Fibroblast of mammary gland (primary cell): ENCODE measurements at regions not wholly inside any gene's neighbourhood (a gene's known extent, or its start where the extent isn't known, plus 50 kb on each side); places are given as distances from the start of the nearest gene placed in this dataset.

ENCODE experiments used
- DNase-seq: peaks from one replicate; pipeline ENCODE4 v3.0.0-alpha.2; 2010; ENCODE audit warnings: low read depth
- H3K4me3 ChIP-seq: 2 replicates; pipeline ENCODE4 v1.5.1; 2011; ENCODE audit warnings: low read depth, mild to moderate bottlenecking, low read length, moderate library complexity; ENCODE audit not compliant: control insufficient read depth
- TF ChIP-seq, protein P1 (sequence below): conservative IDR thresholded peaks from 2 replicates; pipeline ENCODE4 v1.5.1; 2011; ENCODE audit warnings: low read depth, low read length, inconsistent platforms; ENCODE audit not compliant: control insufficient read depth, insufficient read depth

DNA sequence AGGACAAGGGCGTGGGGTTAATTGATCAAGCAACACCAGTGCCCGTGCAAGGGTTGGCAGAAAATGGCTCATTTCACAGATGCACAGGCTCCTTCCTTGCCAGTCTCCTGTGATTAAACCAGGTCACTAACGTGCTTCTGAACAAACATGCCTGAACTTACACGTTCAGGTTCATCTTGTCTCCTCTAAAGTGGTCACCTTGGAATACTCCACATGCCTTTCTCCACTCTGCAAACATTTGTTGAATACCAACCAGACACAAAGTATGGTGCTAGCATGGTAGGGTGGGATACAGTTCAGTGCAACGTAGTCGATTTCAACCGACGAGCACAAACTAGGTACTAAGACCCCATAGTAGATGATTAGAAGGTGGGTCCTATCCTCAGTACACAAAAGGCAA lies 72.6 kb upstream of the PTPRT start:
- TF ChIP-seq, protein P1, sequence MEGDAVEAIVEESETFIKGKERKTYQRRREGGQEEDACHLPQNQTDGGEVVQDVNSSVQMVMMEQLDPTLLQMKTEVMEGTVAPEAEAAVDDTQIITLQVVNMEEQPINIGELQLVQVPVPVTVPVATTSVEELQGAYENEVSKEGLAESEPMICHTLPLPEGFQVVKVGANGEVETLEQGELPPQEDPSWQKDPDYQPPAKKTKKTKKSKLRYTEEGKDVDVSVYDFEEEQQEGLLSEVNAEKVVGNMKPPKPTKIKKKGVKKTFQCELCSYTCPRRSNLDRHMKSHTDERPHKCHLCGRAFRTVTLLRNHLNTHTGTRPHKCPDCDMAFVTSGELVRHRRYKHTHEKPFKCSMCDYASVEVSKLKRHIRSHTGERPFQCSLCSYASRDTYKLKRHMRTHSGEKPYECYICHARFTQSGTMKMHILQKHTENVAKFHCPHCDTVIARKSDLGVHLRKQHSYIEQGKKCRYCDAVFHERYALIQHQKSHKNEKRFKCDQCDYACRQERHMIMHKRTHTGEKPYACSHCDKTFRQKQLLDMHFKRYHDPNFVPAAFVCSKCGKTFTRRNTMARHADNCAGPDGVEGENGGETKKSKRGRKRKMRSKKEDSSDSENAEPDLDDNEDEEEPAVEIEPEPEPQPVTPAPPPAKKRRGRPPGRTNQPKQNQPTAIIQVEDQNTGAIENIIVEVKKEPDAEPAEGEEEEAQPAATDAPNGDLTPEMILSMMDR = no peak
- no peak for DNase-seq
- no peak overlapping the region for H3K4me3 ChIP-seq

DNA sequence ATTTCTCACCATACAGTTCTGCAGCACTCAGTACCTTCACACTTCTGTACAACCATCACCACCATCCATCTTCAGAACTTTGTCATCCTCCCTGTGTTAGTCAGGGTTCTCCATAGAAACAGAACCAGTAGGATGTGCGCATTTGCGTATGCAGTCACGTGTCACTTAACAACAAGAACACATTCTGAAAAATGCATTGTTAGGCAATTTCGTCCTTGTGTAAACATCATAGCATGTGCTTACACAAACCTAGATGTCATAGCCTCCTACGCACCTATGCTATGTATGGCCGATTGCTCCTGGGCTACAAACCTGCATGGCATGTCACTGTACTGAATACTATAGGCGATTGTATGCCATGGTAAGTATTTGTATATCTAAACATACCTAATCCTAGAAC lies 66.2 kb upstream of the PTPRT start:
- TF ChIP-seq, protein P1 = no peak
- DNase-seq = no peak
- H3K4me3 ChIP-seq = no peak overlapping the region

DNA sequence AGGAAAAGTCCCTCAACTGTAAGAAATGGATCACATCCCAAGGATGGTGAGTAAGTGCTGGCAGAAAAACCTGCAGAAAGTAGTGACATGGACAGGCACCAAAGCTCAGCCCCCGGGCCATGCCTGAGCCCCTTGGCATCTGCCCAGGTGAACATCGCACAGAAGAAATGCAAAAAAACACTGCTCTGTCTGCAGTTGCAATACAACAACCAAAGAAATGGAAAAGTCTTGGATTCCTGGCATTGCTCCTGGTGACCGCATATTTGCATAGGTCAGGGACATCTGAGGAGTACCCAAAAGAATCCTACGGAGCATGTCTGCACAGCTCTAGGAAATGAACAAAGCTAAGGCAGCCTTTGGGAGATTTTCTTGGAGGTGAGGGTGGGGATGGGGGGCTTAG lies 63.1 kb upstream of the PTPRT start:
- no peak overlapping the region for H3K4me3 ChIP-seq
- no peak for DNase-seq
- TF ChIP-seq, protein P1 = no peak

DNA sequence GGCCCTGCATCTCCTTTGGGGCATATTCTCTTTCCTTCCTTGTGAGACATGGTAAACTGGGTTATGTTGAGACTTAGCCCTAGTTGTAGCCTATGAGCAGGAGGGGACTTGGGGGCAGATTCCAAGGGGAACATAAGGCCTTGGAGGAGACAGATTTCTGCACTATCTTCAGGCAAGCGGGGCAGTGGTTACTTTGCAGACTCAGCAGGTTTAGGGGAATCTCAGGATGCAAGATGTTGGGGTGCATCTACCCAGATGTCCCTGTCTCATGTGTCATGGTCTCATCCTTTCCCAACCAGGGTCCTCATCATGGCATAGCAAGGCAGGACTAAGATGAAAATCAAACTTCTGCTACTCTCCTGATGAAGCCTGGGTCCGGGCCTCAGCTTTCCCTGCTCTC lies 58.6 kb upstream of the PTPRT start:
- no peak for DNase-seq
- no peak overlapping the region for H3K4me3 ChIP-seq
- TF ChIP-seq, protein P1 = no peak

DNA sequence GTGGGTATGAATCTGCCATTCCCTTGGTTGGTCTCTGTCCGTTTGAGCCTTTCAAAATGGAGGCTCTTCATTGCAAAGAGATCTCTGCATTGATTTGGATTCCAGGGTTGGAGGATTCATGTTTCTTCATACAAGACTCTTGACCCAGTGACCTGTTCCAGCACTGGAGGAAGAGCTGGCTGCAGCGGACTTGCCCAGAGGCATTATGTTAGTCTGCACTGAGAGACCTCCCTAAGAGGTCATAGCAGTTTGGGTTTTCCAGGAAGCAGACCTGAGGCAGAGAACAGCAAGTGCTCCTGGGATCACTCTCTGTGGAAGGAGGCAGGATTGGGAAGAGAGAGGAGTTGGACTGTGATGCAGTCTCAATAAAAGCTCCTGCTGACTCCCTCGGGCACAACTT lies 57.7 kb upstream of the PTPRT start:
- TF ChIP-seq, protein P1 = no peak
- no peak for DNase-seq
- no peak overlapping the region for H3K4me3 ChIP-seq

DNA sequence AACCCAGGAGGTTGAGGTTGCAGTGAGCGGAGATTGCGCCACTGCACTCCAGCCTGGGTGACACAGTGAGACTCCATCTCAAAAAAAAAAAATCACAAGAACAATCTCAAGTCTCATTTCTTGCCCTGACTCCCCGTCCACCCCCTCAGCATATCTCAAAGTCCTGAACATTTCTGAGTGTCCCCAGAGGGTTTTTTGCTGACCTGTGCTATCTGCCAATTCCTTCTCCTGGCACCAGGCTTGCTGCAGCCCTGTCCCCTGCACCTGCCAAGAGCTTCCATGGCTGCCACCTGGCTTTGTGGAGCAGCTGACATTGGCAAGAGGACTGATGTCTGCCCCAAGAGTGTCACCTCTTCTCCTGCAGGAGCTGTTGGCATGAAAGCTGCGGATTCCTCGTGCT lies 54.9 kb upstream of the PTPRT start:
- no peak overlapping the region for H3K4me3 ChIP-seq
- no peak for DNase-seq
- TF ChIP-seq, protein P1 = no peak

DNA sequence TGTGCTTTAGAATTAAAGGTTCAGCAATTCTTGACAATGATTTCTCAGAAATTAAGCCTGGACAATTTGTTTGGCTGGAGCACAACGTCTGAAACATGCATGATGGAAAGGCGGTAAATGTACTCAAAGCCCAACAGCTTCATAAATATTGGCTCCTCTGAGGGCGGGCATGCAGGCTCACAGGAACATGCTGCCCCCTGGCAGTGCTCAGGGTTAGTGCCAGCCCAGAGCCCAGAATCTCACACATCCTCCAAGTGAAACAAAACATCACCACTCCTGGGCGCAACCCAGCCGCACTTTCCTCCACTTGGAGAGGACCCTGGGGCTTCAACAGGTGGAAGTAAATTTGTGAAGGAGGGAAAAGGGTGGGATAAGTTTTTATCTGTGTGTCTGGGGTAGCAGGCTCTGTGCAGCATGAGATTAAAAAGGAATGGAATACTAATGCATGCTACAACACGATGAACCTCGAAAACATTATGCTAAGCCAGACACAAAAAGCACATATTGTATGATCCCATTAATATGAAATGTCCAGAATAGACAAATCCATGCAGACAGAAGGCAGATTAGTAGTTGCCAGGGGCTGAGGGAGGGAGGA lies 54.1 kb upstream of the PTPRT start:
- no peak overlapping the region for H3K4me3 ChIP-seq
- TF ChIP-seq, protein P1 = no peak
- DNase-seq = no peak
